ENCODE measurements at regions not wholly inside any gene's neighbourhood (a gene's known extent, or its start where the extent isn't known, plus 50 kb on each side); places are given as distances from the start of the nearest gene placed in this dataset.

DNA sequence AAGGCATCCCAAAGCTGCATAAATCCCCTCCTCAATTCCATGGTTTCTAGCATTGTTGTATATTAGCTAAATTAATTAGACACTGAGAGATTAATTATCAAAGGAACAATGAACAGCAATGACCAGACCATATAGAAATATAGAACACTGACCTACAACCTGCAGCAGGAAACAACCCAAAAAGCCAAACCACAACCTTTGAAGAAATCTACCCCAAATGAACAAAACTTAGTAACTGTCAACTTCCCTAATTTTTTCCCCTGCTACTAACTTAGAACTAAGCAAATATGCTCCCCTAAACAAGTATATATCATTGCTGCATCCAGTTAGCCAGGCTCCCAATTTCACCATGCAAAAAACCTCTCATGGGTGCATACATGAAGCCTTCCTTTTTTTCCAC lies 268.0 kb upstream of the ANO3 start (continued):
- TF ChIP-seq FOXP1 (CRISPR knock-in tag; IDR thresholded peaks at IDR 0.05; ENCODE audit: borderline replicate concordance), result no peak
- TF ChIP-seq CREB1 (CRISPR knock-in tag; IDR thresholded peaks at IDR 0.05), result no peak
- no peak for TF ChIP-seq ESRRA (CRISPR knock-in tag; IDR thresholded peaks at IDR 0.05; ENCODE audit: borderline replicate concordance)
- TF ChIP-seq, protein P1, sequence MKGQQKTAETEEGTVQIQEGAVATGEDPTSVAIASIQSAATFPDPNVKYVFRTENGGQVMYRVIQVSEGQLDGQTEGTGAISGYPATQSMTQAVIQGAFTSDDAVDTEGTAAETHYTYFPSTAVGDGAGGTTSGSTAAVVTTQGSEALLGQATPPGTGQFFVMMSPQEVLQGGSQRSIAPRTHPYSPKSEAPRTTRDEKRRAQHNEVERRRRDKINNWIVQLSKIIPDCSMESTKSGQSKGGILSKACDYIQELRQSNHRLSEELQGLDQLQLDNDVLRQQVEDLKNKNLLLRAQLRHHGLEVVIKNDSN (CRISPR knock-in tag; IDR thresholded peaks at IDR 0.05), result no peak

DNA sequence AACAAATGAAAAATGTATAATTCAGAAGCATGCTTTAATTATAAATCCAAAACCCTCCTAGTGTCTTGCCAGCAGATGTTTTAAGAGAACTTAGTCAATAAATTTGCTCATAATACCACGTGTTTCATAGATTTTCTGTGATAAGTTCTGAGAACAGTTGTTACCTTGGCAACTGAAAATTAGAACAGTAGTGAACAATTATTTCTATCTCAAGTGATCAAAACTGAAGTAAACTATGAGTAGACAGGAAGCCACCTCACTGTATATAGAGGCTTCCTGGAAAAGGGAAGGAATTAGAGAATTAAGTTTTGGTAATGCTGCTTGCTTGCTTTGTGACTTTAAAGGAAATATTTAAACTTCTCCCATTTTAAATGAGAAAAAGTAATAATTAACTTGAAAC lies 266.0 kb upstream of the ANO3 start:
- ChIA-PET POLR2A (no interaction called here), CTCF (no interaction called here)
- TF ChIP-seq NFYB (CRISPR knock-in tag; conservative IDR thresholded peaks at IDR 0.05; ENCODE audit: low read depth) (no peak), ESRRA (CRISPR knock-in tag; IDR thresholded peaks at IDR 0.05; ENCODE audit: borderline replicate concordance) (no peak), ZNF423 (CRISPR knock-in tag; IDR thresholded peaks at IDR 0.05) (no peak)
- DNase-seq (ENCODE audit: low spot score) (no peak), ATAC-seq (no peak)
- Mint-ChIP-seq H3K9me3 (no peaks in the 10 kb centered on the region), H3K4me3 (no peak overlapping the region), H3K27ac (no peak overlapping the region), H3K36me3 (no peaks in the 10 kb centered on the region), H3K27me3 (ENCODE audit: low read depth) (no peaks in the 10 kb centered on the region), H3K4me1 (peaks cover 5% of the 10 kb centered on the region)

DNA sequence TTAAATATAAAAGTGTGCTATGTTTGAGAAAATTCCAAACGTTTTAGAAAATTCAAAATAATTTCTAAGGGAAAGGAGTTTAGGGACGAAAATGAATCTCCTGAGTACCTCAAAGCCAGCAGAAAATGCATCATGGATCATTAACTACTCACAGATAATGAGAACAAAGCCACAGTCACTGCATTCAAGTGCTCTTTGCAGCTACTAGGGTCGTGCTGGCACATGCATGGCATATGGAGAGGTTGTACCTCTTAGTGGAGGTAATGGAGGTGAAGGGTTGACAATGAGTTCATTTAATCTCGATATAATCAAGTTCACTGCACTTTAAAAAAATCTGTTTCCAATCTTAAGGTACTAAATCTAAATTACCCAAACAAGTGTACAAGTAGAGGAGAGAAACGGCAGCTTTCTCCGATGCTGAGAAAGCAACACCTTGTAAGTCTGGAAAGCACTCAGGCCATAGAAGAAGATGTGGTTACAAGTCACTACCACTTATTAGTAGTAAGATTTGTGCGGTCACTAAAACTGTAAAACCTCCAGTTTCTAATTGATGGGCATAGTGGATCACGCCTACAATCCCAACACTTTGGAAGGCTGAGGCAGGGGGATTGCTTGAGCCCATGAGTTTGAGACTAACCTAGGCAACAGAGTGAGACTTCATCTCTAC lies 261.1 kb upstream of the ANO3 start:
- Mint-ChIP-seq H3K9me3 (no peaks in the 10 kb centered on the region), H3K36me3 (no peaks in the 10 kb centered on the region), H3K27ac (no peak overlapping the region), H3K27me3 (ENCODE audit: low read depth) (no peaks in the 10 kb centered on the region), H3K4me3 (no peak overlapping the region), H3K4me1 (peaks cover 5% of the 10 kb centered on the region)
- ChIA-PET CTCF (no interaction called here), POLR2A (no interaction called here)
- ATAC-seq (no peak), DNase-seq (ENCODE audit: low spot score) (no peak)
- TF ChIP-seq, protein P2, sequence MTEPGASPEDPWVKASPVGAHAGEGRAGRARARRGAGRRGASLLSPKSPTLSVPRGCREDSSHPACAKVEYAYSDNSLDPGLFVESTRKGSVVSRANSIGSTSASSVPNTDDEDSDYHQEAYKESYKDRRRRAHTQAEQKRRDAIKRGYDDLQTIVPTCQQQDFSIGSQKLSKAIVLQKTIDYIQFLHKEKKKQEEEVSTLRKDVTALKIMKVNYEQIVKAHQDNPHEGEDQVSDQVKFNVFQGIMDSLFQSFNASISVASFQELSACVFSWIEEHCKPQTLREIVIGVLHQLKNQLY (CRISPR knock-in tag; IDR thresholded peaks at IDR 0.05), result no peak
- TF ChIP-seq TCF7 (CRISPR knock-in tag; IDR thresholded peaks at IDR 0.05; ENCODE audit: low read depth) (no peak), ZNF138 (CRISPR knock-in tag; conservative IDR thresholded peaks at IDR 0.05) (no peak), ZNF416 (CRISPR knock-in tag; IDR thresholded peaks at IDR 0.05) (no peak), SMAD4 (CRISPR knock-in tag; IDR thresholded peaks at IDR 0.05) (no peak), ELF4 (CRISPR knock-in tag; IDR thresholded peaks at IDR 0.05; ENCODE audit: low read depth) (no peak), ZBTB21 (CRISPR knock-in tag; IDR thresholded peaks at IDR 0.05; ENCODE audit: borderline replicate concordance) (no peak), PRRX2 (CRISPR knock-in tag; IDR thresholded peaks at IDR 0.05) (no peak), RORB (CRISPR knock-in tag; IDR thresholded peaks at IDR 0.05) (no peak), CBFB (CRISPR knock-in tag; IDR thresholded peaks at IDR 0.05; ENCODE audit: low read depth) (no peak), NFYB (CRISPR knock-in tag; conservative IDR thresholded peaks at IDR 0.05; ENCODE audit: low read depth) (no peak)
- TF ChIP-seq, protein P3, sequence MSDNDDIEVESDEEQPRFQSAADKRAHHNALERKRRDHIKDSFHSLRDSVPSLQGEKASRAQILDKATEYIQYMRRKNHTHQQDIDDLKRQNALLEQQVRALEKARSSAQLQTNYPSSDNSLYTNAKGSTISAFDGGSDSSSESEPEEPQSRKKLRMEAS (CRISPR knock-in tag; IDR thresholded peaks at IDR 0.05), result no peak
- TF ChIP-seq, protein P4, sequence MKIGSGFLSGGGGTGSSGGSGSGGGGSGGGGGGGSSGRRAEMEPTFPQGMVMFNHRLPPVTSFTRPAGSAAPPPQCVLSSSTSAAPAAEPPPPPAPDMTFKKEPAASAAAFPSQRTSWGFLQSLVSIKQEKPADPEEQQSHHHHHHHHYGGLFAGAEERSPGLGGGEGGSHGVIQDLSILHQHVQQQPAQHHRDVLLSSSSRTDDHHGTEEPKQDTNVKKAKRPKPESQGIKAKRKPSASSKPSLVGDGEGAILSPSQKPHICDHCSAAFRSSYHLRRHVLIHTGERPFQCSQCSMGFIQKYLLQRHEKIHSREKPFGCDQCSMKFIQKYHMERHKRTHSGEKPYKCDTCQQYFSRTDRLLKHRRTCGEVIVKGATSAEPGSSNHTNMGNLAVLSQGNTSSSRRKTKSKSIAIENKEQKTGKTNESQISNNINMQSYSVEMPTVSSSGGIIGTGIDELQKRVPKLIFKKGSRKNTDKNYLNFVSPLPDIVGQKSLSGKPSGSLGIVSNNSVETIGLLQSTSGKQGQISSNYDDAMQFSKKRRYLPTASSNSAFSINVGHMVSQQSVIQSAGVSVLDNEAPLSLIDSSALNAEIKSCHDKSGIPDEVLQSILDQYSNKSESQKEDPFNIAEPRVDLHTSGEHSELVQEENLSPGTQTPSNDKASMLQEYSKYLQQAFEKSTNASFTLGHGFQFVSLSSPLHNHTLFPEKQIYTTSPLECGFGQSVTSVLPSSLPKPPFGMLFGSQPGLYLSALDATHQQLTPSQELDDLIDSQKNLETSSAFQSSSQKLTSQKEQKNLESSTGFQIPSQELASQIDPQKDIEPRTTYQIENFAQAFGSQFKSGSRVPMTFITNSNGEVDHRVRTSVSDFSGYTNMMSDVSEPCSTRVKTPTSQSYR (CRISPR knock-in tag; IDR thresholded peaks at IDR 0.05), result no peak
